ENCODE measurements at regions not wholly inside any gene's neighbourhood (a gene's known extent, or its start where the extent isn't known, plus 50 kb on each side); places are given as distances from the start of the nearest gene placed in this dataset.

DNA sequence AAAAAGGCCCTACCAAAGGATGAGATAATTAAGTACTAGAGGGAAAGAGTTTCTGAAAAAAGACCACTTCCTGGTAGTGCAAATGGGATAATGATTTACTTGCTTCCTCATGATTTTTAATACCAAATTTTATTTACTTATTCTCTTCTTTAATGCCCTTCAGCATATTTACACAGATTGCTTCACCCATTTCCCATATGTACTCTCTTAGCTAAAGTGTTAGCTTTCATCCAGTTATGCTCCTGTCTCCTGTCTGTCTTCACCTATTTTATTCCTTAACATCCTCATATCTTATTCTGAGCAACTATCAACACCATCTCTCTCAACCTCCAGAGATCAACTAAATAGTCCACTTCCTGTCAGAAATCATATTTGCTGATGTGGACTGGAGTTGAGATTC lies 183.2 kb upstream of the HS3ST1 start:
- in situ Hi-C loops (cut with HindIII; ENCODE audit: low sequenced_read_pairs) = no loop called here
- TF ChIP-seq, protein P1, sequence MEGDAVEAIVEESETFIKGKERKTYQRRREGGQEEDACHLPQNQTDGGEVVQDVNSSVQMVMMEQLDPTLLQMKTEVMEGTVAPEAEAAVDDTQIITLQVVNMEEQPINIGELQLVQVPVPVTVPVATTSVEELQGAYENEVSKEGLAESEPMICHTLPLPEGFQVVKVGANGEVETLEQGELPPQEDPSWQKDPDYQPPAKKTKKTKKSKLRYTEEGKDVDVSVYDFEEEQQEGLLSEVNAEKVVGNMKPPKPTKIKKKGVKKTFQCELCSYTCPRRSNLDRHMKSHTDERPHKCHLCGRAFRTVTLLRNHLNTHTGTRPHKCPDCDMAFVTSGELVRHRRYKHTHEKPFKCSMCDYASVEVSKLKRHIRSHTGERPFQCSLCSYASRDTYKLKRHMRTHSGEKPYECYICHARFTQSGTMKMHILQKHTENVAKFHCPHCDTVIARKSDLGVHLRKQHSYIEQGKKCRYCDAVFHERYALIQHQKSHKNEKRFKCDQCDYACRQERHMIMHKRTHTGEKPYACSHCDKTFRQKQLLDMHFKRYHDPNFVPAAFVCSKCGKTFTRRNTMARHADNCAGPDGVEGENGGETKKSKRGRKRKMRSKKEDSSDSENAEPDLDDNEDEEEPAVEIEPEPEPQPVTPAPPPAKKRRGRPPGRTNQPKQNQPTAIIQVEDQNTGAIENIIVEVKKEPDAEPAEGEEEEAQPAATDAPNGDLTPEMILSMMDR (IDR thresholded peaks at IDR 0.05; ENCODE audit: low read depth, low read length, missing control alignments) = no peak
- H3K4me3 ChIP-seq (ENCODE audit: low read depth, low read length) = no peak overlapping the region
- no peak for DNase-seq (ENCODE audit: low read depth)

- DNase-seq (ENCODE audit: low read depth) = no peak
- TF ChIP-seq, protein P1 (IDR thresholded peaks at IDR 0.05; ENCODE audit: low read depth, low read length, missing control alignments) = no peak
- in situ Hi-C loops (cut with HindIII; ENCODE audit: low sequenced_read_pairs) = no loop called here
- H3K4me3 ChIP-seq (ENCODE audit: low read depth, low read length) = no peak overlapping the region
These were observed 181.1 kb upstream of the HS3ST1 start for GRCh38 chr4:11609751-11610150.

- H3K4me3 ChIP-seq (ENCODE audit: low read depth, low read length) = no peak overlapping the region
- no peak for DNase-seq (ENCODE audit: low read depth)
- in situ Hi-C loops (cut with HindIII; ENCODE audit: low sequenced_read_pairs) = no loop called here
- TF ChIP-seq, protein P1 (IDR thresholded peaks at IDR 0.05; ENCODE audit: low read depth, low read length, missing control alignments) = no peak
These were observed 180.3 kb upstream of the HS3ST1 start for GRCh38 chr4:11608992-11609391.

- no peak for DNase-seq (ENCODE audit: low read depth)
- in situ Hi-C loops (cut with HindIII; ENCODE audit: low sequenced_read_pairs) = no loop called here
- TF ChIP-seq, protein P1 (IDR thresholded peaks at IDR 0.05; ENCODE audit: low read depth, low read length, missing control alignments) = no peak
- no peak overlapping the region for H3K4me3 ChIP-seq (ENCODE audit: low read depth, low read length)
These were observed 177.4 kb upstream of the HS3ST1 start for GRCh38 chr4:11606078-11606477.

- in situ Hi-C loops (cut with HindIII; ENCODE audit: low sequenced_read_pairs) = no loop called here
- H3K4me3 ChIP-seq (ENCODE audit: low read depth, low read length) = no peak overlapping the region
- DNase-seq (ENCODE audit: low read depth) = no peak
- TF ChIP-seq, protein P1 (IDR thresholded peaks at IDR 0.05; ENCODE audit: low read depth, low read length, missing control alignments) = no peak
These were observed 176.9 kb upstream of the HS3ST1 start for GRCh38 chr4:11605597-11605996.

- DNase-seq (ENCODE audit: low read depth) = no peak
- in situ Hi-C loops (cut with HindIII; ENCODE audit: low sequenced_read_pairs) = no loop called here
- TF ChIP-seq, protein P1 (IDR thresholded peaks at IDR 0.05; ENCODE audit: low read depth, low read length, missing control alignments) = no peak
- no peak overlapping the region for H3K4me3 ChIP-seq (ENCODE audit: low read depth, low read length)
These were observed 176.1 kb upstream of the HS3ST1 start for GRCh38 chr4:11604821-11605220.
